ENCODE measurements at regions not wholly inside any gene's neighbourhood (a gene's known extent, or its start where the extent isn't known, plus 50 kb on each side); places are given as distances from the start of the nearest gene placed in this dataset.

DNA sequence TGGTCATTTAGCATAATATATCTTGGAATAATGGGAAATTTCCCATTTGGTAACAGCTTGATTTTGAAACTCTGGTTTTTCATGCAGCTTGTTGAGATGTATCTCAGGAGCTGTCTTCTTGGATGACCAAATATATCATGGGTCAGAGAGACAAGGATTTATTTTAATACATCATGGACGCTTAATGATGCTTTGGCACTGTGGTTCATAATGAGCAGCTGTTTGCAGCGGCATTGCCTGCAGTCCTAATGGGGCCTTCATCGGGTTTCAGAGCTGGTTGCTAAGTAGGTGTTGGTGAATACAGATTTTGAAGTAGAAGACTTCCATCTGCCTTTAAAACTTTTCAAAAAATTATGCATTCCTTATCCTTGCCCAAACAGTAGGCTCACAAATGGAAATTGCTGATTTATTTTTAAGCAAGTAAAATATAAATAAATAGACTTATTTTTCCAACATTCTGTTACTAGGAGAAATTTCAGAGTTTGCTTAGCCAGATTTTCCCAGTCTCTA, 389.5 kb upstream of the FAT3 start:
- no peak overlapping the region for H3K27ac Mint-ChIP-seq
- H3K9me3 Mint-ChIP-seq, result peaks cover 8% of the 10 kb centered on the region
- no peaks in the 10 kb centered on the region for H3K4me1 Mint-ChIP-seq (ENCODE audit: low read depth)
- no peaks in the 10 kb centered on the region for H3K36me3 Mint-ChIP-seq (ENCODE audit: low read depth)
- no peaks in the 10 kb centered on the region for H3K27me3 Mint-ChIP-seq (ENCODE audit: low read depth)
- H3K4me3 Mint-ChIP-seq, result no peak overlapping the region

DNA sequence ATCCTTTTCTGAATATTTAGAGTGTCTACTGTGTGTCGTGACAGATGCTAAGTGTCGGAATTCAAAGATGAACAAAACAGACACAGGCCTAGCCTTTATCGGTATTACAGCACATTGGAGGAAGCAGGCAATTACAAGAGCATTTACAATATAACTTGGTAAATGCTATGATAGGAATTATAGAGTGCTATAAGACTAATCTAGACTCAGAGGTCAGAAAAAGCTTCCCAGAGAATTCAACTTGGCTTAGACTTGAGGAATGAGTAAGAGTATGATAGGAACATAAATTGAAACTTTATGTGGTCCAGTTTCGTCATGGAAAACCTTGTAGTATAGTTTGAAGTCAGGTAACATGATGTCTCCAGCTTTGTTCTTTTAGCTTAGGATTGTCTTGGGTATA, 395.7 kb upstream of the FAT3 start:
- no peaks in the 10 kb centered on the region for H3K4me1 Mint-ChIP-seq (ENCODE audit: low read depth)
- H3K9me3 Mint-ChIP-seq, result peaks cover 4% of the 10 kb centered on the region
- no peak overlapping the region for H3K27ac Mint-ChIP-seq
- H3K4me3 Mint-ChIP-seq, result no peak overlapping the region
- no peaks in the 10 kb centered on the region for H3K36me3 Mint-ChIP-seq (ENCODE audit: low read depth)
- H3K27me3 Mint-ChIP-seq (ENCODE audit: low read depth), result no peaks in the 10 kb centered on the region

DNA sequence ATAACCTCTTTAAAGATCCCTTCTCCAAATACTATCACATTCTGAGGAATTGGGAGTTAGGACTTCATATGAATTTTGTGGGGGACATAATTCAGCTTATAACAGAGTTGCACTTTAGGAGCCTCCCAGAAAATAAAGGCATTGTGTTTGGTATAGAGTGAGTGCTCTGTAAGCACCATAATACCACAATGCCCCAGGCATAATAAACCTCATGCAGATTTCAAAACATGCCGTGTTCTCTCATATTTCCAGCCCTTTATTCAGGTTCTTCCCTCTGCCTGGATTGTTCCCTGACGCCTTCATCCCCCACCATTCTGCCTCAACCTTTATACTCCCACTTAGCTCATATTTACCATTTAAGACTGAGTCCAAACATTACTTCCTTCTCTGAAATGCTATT, 398.8 kb upstream of the FAT3 start:
- no peak overlapping the region for H3K27ac Mint-ChIP-seq
- no peak overlapping the region for H3K4me3 Mint-ChIP-seq
- no peaks in the 10 kb centered on the region for H3K27me3 Mint-ChIP-seq (ENCODE audit: low read depth)
- H3K36me3 Mint-ChIP-seq (ENCODE audit: low read depth), result no peaks in the 10 kb centered on the region
- no peaks in the 10 kb centered on the region for H3K4me1 Mint-ChIP-seq (ENCODE audit: low read depth)
- H3K9me3 Mint-ChIP-seq, result no peaks in the 10 kb centered on the region

DNA sequence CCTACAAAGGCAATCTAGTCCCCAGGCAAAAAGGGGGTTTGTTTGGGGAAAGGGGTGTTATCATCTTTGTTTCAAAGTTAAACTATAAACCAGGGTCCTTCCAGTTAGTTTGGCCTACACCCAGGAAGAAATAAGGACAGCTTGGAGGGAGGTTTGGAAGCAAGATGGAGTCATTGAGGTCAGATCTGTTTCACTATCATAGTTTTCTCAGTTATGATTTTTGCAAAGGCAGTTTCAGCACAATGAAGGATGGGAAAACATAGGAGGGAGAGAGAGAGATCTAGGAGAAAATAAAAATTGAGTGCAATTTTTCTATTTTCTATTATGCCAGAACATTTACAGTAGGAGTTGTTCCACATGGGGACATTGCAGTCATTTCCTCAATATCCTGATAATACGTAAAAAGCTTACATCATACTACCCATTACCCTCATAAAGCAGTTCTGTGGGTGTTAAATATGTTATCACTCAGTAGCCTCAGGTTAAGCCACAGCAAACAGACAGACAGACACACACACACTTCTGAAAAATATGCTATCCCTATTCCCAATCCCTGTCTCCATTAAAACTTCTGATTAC, 401.3 kb upstream of the FAT3 start:
- Mint-ChIP-seq H3K27ac (no peak overlapping the region), H3K36me3 (ENCODE audit: low read depth) (no peaks in the 10 kb centered on the region), H3K4me1 (ENCODE audit: low read depth) (no peaks in the 10 kb centered on the region), H3K27me3 (ENCODE audit: low read depth) (no peaks in the 10 kb centered on the region), H3K4me3 (no peak overlapping the region), H3K9me3 (peaks cover 4% of the 10 kb centered on the region)

DNA sequence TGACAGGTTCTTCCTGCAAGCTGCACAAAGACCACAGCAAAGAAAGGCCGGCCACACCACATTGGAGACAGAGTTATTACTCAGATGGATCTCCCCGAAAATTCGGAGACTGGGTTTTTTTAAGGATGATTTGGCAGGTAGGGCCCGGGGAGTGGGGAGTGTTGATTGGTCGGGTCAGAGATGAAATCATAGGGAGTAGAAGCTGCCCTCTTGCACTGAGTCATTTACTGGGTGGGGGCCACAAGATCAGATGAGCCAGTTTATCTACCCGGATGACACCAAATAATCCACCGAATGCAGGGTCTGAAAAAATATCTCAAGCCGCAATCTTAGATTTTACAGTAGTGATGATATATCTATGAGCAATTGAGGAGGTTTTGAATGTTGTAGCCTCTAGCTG, 401.8 kb upstream of the FAT3 start:
- no peak overlapping the region for H3K4me3 Mint-ChIP-seq
- peaks cover 4% of the 10 kb centered on the region for H3K9me3 Mint-ChIP-seq
- no peak overlapping the region for H3K27ac Mint-ChIP-seq
- H3K36me3 Mint-ChIP-seq (ENCODE audit: low read depth), result no peaks in the 10 kb centered on the region
- H3K27me3 Mint-ChIP-seq (ENCODE audit: low read depth), result no peaks in the 10 kb centered on the region
- no peaks in the 10 kb centered on the region for H3K4me1 Mint-ChIP-seq (ENCODE audit: low read depth)

DNA sequence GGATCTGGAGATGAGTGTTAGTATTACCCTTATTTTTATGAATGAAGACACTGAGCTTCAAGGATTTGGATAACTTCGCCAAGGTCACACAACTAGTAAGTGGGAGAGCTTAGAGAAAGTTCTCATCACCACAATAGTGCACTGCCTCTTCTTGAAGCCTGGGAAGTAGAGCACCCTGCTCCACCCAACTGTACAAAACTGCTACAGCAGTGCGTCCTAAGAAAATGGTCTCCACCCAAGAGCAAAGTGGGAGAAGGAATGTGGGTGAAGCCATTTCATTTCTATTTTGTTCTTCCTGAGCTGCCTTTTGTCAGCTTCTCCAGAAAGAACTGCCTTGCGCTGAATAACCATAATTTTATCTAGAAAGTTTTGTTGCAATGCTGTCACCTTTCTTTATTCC, 403.9 kb upstream of the FAT3 start:
- Mint-ChIP-seq H3K4me1 (ENCODE audit: low read depth) (no peaks in the 10 kb centered on the region), H3K27me3 (ENCODE audit: low read depth) (no peaks in the 10 kb centered on the region), H3K4me3 (no peak overlapping the region)

DNA sequence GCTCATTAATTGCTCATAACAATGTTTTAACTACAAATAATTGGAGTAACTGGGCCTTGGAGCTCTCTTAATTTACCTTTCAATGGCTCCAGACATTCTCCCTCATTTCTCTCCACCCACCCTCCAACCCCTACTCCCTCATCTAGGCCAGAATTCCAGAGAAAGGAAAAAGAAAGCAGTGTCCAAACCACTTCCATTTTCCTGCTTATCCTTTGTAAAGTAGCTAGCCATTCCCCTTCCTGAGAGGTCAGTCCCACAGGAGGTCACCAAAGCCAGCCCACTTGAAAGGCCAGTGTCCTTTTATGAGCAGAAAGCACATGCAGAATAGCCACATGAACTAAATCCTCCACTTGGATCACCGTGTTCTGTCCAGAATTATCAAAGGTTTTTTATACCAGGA, 404.8 kb upstream of the FAT3 start:
- Mint-ChIP-seq H3K27me3 (ENCODE audit: low read depth) (no peaks in the 10 kb centered on the region), H3K27ac (no peak overlapping the region), H3K4me3 (no peak overlapping the region), H3K4me1 (ENCODE audit: low read depth) (no peaks in the 10 kb centered on the region), H3K9me3 (peaks cover 4% of the 10 kb centered on the region), H3K36me3 (ENCODE audit: low read depth) (no peaks in the 10 kb centered on the region)

More for the DNA sequence above, 403.9 kb upstream of the FAT3 start:
- no peak overlapping the region for H3K27ac Mint-ChIP-seq
- H3K9me3 Mint-ChIP-seq, result peaks cover 4% of the 10 kb centered on the region
- H3K36me3 Mint-ChIP-seq (ENCODE audit: low read depth), result no peaks in the 10 kb centered on the region

DNA sequence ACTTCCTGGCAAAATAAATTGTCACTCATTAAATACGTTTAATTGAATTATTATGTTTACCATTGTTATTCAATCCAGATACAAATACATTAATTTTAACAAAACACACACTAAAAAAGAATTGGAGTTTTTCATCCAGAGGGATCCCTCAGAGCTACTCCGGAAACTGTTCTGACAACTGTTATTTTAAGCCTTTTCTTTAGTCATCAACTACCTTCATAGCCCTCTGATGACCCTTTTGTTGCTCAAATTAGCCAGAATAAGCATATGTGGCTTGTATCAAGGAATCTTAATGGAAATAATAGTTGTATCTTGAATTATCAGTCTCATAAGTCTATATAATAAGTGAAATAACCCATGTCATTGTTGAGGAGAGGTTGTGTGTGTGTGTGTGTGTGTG, 405.4 kb upstream of the FAT3 start:
- H3K4me3 Mint-ChIP-seq, result no peak overlapping the region
- H3K36me3 Mint-ChIP-seq (ENCODE audit: low read depth), result no peaks in the 10 kb centered on the region
- H3K27me3 Mint-ChIP-seq (ENCODE audit: low read depth), result no peaks in the 10 kb centered on the region
- no peaks in the 10 kb centered on the region for H3K4me1 Mint-ChIP-seq (ENCODE audit: low read depth)
- no peak overlapping the region for H3K27ac Mint-ChIP-seq
- H3K9me3 Mint-ChIP-seq, result peaks cover 4% of the 10 kb centered on the region

DNA sequence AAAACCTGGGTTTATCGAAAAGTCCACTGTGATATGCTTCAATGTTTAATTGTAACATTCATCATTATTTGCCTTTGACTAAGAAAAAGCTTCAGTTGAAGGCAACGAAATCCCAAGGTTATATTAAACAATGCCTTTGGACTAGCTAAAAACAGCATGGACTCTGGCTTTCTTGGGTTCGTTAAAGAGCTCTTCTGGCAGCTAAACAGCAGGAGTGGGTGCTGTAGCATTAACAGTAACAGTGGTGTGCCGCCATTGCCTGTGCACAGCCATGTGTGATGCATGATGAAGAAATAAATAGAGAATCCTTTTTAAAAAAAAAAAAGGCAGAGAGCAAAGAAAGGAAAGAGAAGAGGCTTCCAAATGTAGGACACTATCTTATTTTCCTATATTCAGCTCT, 406.6 kb upstream of the FAT3 start:
- Mint-ChIP-seq H3K9me3 (peaks cover 4% of the 10 kb centered on the region), H3K27me3 (ENCODE audit: low read depth) (no peaks in the 10 kb centered on the region), H3K4me3 (no peak overlapping the region), H3K4me1 (ENCODE audit: low read depth) (no peaks in the 10 kb centered on the region), H3K27ac (no peak overlapping the region), H3K36me3 (ENCODE audit: low read depth) (no peaks in the 10 kb centered on the region)

DNA sequence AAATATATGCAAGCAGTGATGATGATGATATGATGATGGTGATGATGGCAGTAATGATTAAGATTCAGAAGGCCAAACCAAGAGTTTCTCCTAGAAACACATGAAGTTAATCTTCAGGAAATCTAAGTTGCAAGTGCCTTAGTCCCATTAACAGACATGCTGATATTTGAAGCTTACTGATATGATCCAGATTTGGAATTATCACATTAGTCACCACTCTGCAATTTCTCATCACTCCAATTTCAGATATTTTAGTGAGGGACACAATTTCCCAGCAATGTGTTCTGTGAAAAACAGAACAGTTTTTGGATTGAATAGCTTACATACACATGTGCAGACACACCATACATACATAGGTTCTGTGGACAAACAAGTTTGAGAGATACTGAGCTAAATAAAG, 411.4 kb upstream of the FAT3 start:
- H3K27ac Mint-ChIP-seq, result no peak overlapping the region
- H3K4me3 Mint-ChIP-seq, result no peak overlapping the region
- peaks cover 3% of the 10 kb centered on the region for H3K9me3 Mint-ChIP-seq
- no peaks in the 10 kb centered on the region for H3K36me3 Mint-ChIP-seq (ENCODE audit: low read depth)
- H3K4me1 Mint-ChIP-seq (ENCODE audit: low read depth), result no peaks in the 10 kb centered on the region
- no peaks in the 10 kb centered on the region for H3K27me3 Mint-ChIP-seq (ENCODE audit: low read depth)

DNA sequence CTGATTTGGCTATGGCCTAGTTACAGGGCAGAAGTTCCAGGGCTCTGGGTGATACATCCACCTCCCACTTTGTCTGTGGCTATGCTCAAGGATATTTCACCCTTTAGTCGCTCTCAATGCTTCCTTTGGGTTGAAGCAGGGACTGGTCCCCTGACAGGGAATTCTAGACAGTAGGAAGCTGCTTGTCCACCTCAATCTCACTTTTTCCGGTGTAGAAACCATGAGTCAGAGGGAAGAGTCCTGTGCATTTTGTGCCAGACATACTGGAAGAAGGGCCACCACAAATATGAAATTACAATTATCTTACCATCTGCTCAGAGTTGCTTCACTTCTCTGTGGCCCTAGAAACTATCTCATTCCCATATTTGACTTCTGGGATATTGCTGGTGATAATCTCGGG, 413.7 kb upstream of the FAT3 start:
- no peaks in the 10 kb centered on the region for H3K36me3 Mint-ChIP-seq (ENCODE audit: low read depth)
- no peaks in the 10 kb centered on the region for H3K4me1 Mint-ChIP-seq (ENCODE audit: low read depth)
- H3K4me3 Mint-ChIP-seq, result no peak overlapping the region
- peaks cover 3% of the 10 kb centered on the region for H3K9me3 Mint-ChIP-seq
- H3K27ac Mint-ChIP-seq, result no peak overlapping the region
- no peaks in the 10 kb centered on the region for H3K27me3 Mint-ChIP-seq (ENCODE audit: low read depth)

DNA sequence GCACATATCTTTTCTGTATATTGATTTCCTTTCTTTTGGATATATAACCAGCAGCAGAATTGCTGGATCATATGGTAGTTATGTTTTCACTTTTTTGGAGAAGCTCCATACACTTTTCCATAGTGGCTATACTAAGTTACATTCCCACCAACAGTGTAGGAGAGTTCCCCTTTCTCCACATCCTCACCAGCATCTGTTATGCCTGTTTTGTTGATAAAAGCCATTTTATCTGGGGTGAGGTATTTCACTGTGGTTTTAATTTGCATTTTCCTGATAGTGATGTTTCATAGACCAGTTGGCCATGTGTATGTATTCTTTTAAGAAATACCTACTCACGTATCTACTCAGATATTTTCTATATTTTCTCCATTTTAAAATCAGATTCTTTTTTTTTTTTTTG, 419.3 kb upstream of the FAT3 start:
- Mint-ChIP-seq H3K27ac (no peak overlapping the region), H3K4me3 (no peak overlapping the region), H3K27me3 (ENCODE audit: low read depth) (no peaks in the 10 kb centered on the region), H3K36me3 (ENCODE audit: low read depth) (no peaks in the 10 kb centered on the region), H3K9me3 (no peaks in the 10 kb centered on the region), H3K4me1 (ENCODE audit: low read depth) (no peaks in the 10 kb centered on the region)

DNA sequence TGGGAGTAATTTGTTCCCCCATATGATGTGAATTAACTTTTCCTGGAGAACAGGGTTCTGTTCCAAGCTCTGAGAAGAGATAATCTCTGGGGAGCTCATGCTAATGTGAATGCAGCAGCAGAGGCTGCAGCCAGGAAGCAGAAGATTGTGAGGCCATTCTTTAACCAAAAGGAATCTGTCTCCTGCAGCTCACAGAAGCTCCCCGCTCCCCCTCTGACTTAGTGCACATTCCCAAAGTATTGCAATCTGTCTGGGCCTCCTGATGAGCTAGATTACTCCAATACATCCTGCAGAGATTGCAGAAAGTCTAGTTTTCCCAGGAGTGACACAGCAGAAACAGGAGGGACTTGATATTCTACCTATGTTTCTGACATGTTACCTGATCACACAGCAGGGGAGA, 420.6 kb upstream of the FAT3 start:
- no peaks in the 10 kb centered on the region for H3K4me1 Mint-ChIP-seq (ENCODE audit: low read depth)
- H3K36me3 Mint-ChIP-seq (ENCODE audit: low read depth), result no peaks in the 10 kb centered on the region
- no peaks in the 10 kb centered on the region for H3K27me3 Mint-ChIP-seq (ENCODE audit: low read depth)
- no peak overlapping the region for H3K27ac Mint-ChIP-seq
- H3K9me3 Mint-ChIP-seq, result no peaks in the 10 kb centered on the region
- H3K4me3 Mint-ChIP-seq, result no peak overlapping the region

DNA sequence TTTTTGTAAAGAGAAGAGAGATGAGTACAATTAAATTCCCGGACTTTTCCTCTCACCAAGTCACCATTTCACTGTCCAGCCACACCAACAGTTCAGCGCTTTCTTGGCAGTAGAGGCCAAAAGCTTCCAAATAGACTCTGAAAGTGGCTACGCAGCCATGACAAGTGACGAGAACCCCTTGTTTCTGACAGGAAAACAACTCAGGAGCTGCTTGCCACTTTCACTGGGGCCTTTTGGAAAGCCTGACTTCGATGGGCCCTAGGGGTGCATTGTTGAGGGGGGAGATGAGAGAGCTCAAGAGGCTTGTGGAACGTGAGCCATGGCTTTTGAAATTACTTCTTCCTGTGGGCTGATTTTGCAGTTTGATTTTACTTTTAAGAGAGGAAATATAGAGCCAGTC, 422.1 kb upstream of the FAT3 start:
- no peaks in the 10 kb centered on the region for H3K36me3 Mint-ChIP-seq (ENCODE audit: low read depth)
- H3K4me3 Mint-ChIP-seq, result no peak overlapping the region
- no peaks in the 10 kb centered on the region for H3K4me1 Mint-ChIP-seq (ENCODE audit: low read depth)
- no peaks in the 10 kb centered on the region for H3K27me3 Mint-ChIP-seq (ENCODE audit: low read depth)
- no peaks in the 10 kb centered on the region for H3K9me3 Mint-ChIP-seq
- H3K27ac Mint-ChIP-seq, result no peak overlapping the region

DNA sequence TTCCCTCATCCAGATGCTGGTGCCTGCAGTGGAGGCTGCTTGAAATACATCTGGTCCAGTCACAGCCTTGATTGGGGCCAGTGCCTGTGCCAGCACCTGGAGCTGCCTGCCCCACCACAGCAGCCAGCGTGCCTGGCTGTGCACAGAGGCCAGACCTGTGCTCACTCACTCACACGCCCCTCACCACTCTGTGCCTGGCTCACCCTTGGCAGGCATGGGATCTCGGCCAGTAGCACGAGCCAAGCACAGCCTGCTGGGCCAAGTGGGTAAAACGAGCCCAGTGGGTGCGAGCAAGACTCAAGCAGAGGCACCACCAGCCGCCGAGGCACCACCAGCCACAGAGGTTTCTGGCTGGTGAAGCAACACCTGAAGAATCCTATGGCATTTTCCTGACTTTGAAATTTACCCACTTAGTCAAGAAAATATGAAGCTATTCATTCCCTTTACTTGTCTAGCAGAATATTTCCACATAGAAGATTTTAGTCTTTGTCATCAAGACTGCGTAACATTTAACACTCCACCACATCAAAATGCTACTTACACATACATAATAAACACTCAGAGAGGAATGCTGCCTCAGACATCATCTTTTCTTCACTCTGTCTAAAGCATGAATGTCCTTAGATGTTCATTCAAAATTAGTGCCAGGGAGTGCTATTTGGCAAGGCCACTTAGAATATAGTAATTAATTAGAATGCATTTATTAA, 424.3 kb upstream of the FAT3 start:
- Mint-ChIP-seq H3K36me3 (ENCODE audit: low read depth) (no peaks in the 10 kb centered on the region), H3K4me1 (ENCODE audit: low read depth) (no peaks in the 10 kb centered on the region), H3K27me3 (ENCODE audit: low read depth) (no peaks in the 10 kb centered on the region), H3K9me3 (no peaks in the 10 kb centered on the region), H3K27ac (no peak overlapping the region), H3K4me3 (no peak overlapping the region)

Data from T-helper 1 cell treated with Interleukin-12 subunit alpha and Interleukin-12 subunit beta and Interleukin-4 antibody, amounts not matched to agents 30 μg/mL and 1 μg/mL, for 36 hours (primary cell).